ENCODE measurements at regions not wholly inside any gene's neighbourhood (a gene's known extent, or its start where the extent isn't known, plus 50 kb on each side); places are given as distances from the start of the nearest gene placed in this dataset.

GRCh38 chr15:29616512-29616911 is 205.8 kb downstream of the TJP1 start:
- no peak for DNase-seq
- Histone ChIP-seq H3K27ac (no peak overlapping the region), H3K27me3 (peaks cover 0 to 22% (median 0%) of the 10 kb centered on the region in 3 donors), H3K36me3 (no peaks in the 10 kb centered on the region), H3K9me3 (no peaks in the 10 kb centered on the region), H3K4me1 (no peaks in the 10 kb centered on the region), H3K4me3 (no peak overlapping the region)
- intact Hi-C loops (cut with DNase I; ENCODE audit: low total_unique reads) = no loop called here
- no peak for TF ChIP-seq EP300 (IDR thresholded peaks at IDR 0.05)
- no peak for TF ChIP-seq POLR2A (IDR thresholded peaks at IDR 0.05)

GRCh38 chr15:29615791-29616190 is 206.5 kb downstream of the TJP1 start:
- Histone ChIP-seq H3K27ac (no peak overlapping the region), H3K4me1 (no peaks in the 10 kb centered on the region), H3K36me3 (no peaks in the 10 kb centered on the region), H3K4me3 (no peak overlapping the region), H3K9me3 (no peaks in the 10 kb centered on the region), H3K27me3 (peaks cover 0 to 22% (median 0%) of the 10 kb centered on the region in 3 donors)
- WGBS, 5 donors = 72 to 89% (median 81%) methylated on average over 4 of the region's 4 CpGs
- TF ChIP-seq POLR2A (IDR thresholded peaks at IDR 0.05) (no peak), EP300 (IDR thresholded peaks at IDR 0.05) (no peak), POLR2AphosphoS5 (IDR thresholded peaks at IDR 0.05) (no peak), CTCF (IDR thresholded peaks at IDR 0.05) (no peak)
- DNase-seq = no peak
- intact Hi-C loops (cut with DNase I; ENCODE audit: low total_unique reads) = no loop called here

- DNase-seq = no peak
- TF ChIP-seq CTCF (IDR thresholded peaks at IDR 0.05) (no peak), EP300 (IDR thresholded peaks at IDR 0.05) (no peak), POLR2A (IDR thresholded peaks at IDR 0.05) (no peak), POLR2AphosphoS5 (IDR thresholded peaks at IDR 0.05) (no peak)
- Histone ChIP-seq H3K36me3 (no peaks in the 10 kb centered on the region), H3K4me1 (no peaks in the 10 kb centered on the region), H3K27ac (no peak overlapping the region), H3K27me3 (peaks cover 0 to 20% (median 0%) of the 10 kb centered on the region in 3 donors), H3K9me3 (no peaks in the 10 kb centered on the region), H3K4me3 (no peak overlapping the region)
- intact Hi-C loops (cut with DNase I; ENCODE audit: low total_unique reads) = no loop called here
- WGBS, 5 donors = 85 to 90% (median 87%) methylated on average over 15 to 16 of the region's 16 CpGs
Observed at GRCh38 chr15:29613951-29614382, 208.3 kb downstream of the TJP1 start.

- H3K27me3 ChIP-seq = peaks cover 0 to 15% (median 0%) of the 10 kb centered on the region in 3 donors
- no peak overlapping the region for H3K4me3 ChIP-seq
- intact Hi-C loops (cut with DNase I; ENCODE audit: low total_unique reads) = no loop called here
- WGBS, 5 donors = 23 to 29% (median 27%) methylated on average over 5 of the region's 5 CpGs
- no peaks in the 10 kb centered on the region for H3K4me1 ChIP-seq
- H3K36me3 ChIP-seq = no peaks in the 10 kb centered on the region
- TF ChIP-seq CTCF (IDR thresholded peaks at IDR 0.05) (no peak), EP300 (IDR thresholded peaks at IDR 0.05) (no peak), POLR2AphosphoS5 (IDR thresholded peaks at IDR 0.05) (no peak), POLR2A (IDR thresholded peaks at IDR 0.05) (no peak)
- H3K9me3 ChIP-seq = no peaks in the 10 kb centered on the region
- DNase-seq = no peak
- H3K27ac ChIP-seq = no peak overlapping the region
Observed at GRCh38 chr15:29612701-29613100, 209.6 kb downstream of the TJP1 start.

GRCh38 chr15:29612096-29612495 is 210.2 kb downstream of the TJP1 start:
- H3K27me3 ChIP-seq = peaks cover 0 to 15% (median 0%) of the 10 kb centered on the region in 3 donors
- intact Hi-C loops (cut with DNase I; ENCODE audit: low total_unique reads) = no loop called here
- TF ChIP-seq EP300 (IDR thresholded peaks at IDR 0.05) (no peak), POLR2AphosphoS5 (IDR thresholded peaks at IDR 0.05) (no peak), CTCF (IDR thresholded peaks at IDR 0.05) (no peak), POLR2A (IDR thresholded peaks at IDR 0.05) (no peak)
- H3K4me3 ChIP-seq = no peak overlapping the region
- no peaks in the 10 kb centered on the region for H3K9me3 ChIP-seq
- DNase-seq = no peak
- no peak overlapping the region for H3K27ac ChIP-seq
- WGBS, 5 donors = 40 to 58% (median 51%) methylated on average over 6 of the region's 6 CpGs
- H3K36me3 ChIP-seq = no peaks in the 10 kb centered on the region
- H3K4me1 ChIP-seq = no peaks in the 10 kb centered on the region

All from stomach (tissue), 8 donors.